ENCODE measurements at regions not wholly inside any gene's neighbourhood (a gene's known extent, or its start where the extent isn't known, plus 50 kb on each side); places are given as distances from the start of the nearest gene placed in this dataset.

DNA sequence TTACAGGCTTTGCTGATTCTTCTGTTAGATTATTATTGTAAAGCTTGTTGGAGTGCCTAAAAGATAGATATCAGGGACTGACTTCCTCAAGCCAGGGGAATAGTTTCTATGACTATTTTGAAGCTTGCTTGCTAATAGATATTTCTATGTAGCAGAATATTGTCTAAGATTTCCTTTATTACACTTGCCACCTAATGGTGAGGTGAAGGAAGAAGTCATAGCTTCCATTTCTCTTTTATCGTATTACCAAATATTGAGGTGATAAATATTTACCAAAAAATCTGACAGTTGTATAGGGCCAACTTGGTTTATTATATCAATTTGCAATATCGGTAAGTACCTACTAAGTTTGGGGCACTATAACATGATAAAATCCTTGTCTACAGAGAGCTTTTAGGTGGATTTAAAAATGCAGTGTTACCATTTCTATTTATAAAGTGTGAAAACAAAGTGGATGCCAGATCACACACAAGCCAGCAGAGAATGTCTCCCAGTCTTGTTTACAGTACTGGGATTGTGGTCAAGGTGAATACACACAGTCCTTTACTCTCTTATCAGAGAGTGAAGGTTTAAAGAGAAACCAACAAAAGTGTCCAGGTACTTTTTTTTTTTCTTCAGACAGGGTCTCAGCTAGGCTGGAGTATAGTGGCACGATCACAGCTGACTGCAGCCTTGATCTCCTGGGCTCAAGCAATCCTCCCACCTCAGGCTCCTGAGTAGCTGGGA lies 137.9 kb downstream of the IGF1 start:
- Mint-ChIP-seq H3K36me3 (ENCODE audit: low read depth, unreplicated experiment) (no peaks in the 10 kb centered on the region), H3K9me3 (ENCODE audit: unreplicated experiment) (peaks cover 2% of the 10 kb centered on the region), H3K4me3 (ENCODE audit: unreplicated experiment) (no peak overlapping the region), H3K4me1 (ENCODE audit: low read depth, unreplicated experiment) (peaks cover 5% of the 10 kb centered on the region), H3K27ac (ENCODE audit: unreplicated experiment) (no peak overlapping the region), H3K27me3 (ENCODE audit: low read depth, unreplicated experiment) (no peaks in the 10 kb centered on the region)
- Histone ChIP-seq H3K4me3 (ENCODE audit: insufficient read depth, low read depth, low read length) (no peak overlapping the region), H4K20me1 (ENCODE audit: insufficient read depth, low read length) (no peaks in the 10 kb centered on the region), H2AFZ (ENCODE audit: low read depth, low read length) (no peak overlapping the region), H3K4me2 (ENCODE audit: low read length) (no peak overlapping the region), H3K27ac (ENCODE audit: low read depth, low read length) (no peak overlapping the region), H3K79me2 (ENCODE audit: insufficient read depth, low read length) (no peaks in the 10 kb centered on the region), H3K27me3 (ENCODE audit: insufficient read depth, low read length) (no peaks in the 10 kb centered on the region), H3K9ac (ENCODE audit: low read length) (no peak overlapping the region), H3K4me1 (ENCODE audit: insufficient read depth, low read length) (no peaks in the 10 kb centered on the region), H3K9me3 (ENCODE audit: insufficient read depth, low read depth, low read length) (no peaks in the 10 kb centered on the region), H3K36me3 (ENCODE audit: insufficient read depth, low read length) (no peaks in the 10 kb centered on the region)
- DNase-seq (ENCODE audit: low read depth) (no peak), FAIRE-seq (no peak)
- TF ChIP-seq EZH2 (IDR thresholded peaks at IDR 0.05; ENCODE audit: insufficient read depth, low read length) = no peak
- TF ChIP-seq, protein P1, sequence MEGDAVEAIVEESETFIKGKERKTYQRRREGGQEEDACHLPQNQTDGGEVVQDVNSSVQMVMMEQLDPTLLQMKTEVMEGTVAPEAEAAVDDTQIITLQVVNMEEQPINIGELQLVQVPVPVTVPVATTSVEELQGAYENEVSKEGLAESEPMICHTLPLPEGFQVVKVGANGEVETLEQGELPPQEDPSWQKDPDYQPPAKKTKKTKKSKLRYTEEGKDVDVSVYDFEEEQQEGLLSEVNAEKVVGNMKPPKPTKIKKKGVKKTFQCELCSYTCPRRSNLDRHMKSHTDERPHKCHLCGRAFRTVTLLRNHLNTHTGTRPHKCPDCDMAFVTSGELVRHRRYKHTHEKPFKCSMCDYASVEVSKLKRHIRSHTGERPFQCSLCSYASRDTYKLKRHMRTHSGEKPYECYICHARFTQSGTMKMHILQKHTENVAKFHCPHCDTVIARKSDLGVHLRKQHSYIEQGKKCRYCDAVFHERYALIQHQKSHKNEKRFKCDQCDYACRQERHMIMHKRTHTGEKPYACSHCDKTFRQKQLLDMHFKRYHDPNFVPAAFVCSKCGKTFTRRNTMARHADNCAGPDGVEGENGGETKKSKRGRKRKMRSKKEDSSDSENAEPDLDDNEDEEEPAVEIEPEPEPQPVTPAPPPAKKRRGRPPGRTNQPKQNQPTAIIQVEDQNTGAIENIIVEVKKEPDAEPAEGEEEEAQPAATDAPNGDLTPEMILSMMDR (IDR thresholded peaks at IDR 0.05; ENCODE audit: insufficient read depth, low read depth, low read length) = no peak

DNA sequence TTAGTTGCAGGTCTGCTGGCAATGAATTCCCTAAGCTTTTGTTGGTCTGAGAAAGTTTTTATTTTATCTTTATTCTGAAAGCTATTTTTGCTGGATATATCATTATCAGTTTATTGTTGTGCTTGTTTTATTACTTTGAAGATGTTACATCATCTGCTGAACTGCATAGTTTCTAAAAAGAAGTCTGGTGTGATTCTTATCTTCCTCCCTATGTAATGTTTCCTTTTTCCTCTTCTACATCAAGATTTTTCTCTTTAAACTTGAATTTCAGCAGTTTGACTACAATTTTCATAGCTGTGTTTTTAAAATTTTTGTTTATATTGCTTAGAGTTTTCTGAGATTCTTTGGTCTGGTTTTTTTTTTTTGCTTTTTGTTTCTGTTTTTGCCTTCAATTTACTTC lies 137.1 kb upstream of the PMCH start:
- Mint-ChIP-seq H3K36me3 (ENCODE audit: low read depth, unreplicated experiment) (no peaks in the 10 kb centered on the region), H3K27ac (ENCODE audit: unreplicated experiment) (no peak overlapping the region), H3K4me1 (ENCODE audit: low read depth, unreplicated experiment) (no peaks in the 10 kb centered on the region), H3K9me3 (ENCODE audit: unreplicated experiment) (peaks cover 2% of the 10 kb centered on the region), H3K4me3 (ENCODE audit: unreplicated experiment) (no peak overlapping the region), H3K27me3 (ENCODE audit: low read depth, unreplicated experiment) (no peaks in the 10 kb centered on the region)
- Histone ChIP-seq H3K9me3 (ENCODE audit: insufficient read depth, low read depth, low read length) (no peaks in the 10 kb centered on the region), H3K27me3 (ENCODE audit: insufficient read depth, low read length) (no peaks in the 10 kb centered on the region), H2AFZ (ENCODE audit: low read depth, low read length) (no peak overlapping the region), H3K4me2 (ENCODE audit: low read length) (no peak overlapping the region), H3K4me1 (ENCODE audit: insufficient read depth, low read length) (no peaks in the 10 kb centered on the region), H3K36me3 (ENCODE audit: insufficient read depth, low read length) (no peaks in the 10 kb centered on the region), H3K4me3 (ENCODE audit: insufficient read depth, low read depth, low read length) (no peak overlapping the region), H3K79me2 (ENCODE audit: insufficient read depth, low read length) (no peaks in the 10 kb centered on the region), H4K20me1 (ENCODE audit: insufficient read depth, low read length) (no peaks in the 10 kb centered on the region), H3K9ac (ENCODE audit: low read length) (no peak overlapping the region), H3K27ac (ENCODE audit: low read depth, low read length) (no peak overlapping the region)
- FAIRE-seq (no peak), DNase-seq (ENCODE audit: low read depth) (no peak)
- TF ChIP-seq EZH2 (IDR thresholded peaks at IDR 0.05; ENCODE audit: insufficient read depth, low read length) = no peak
- TF ChIP-seq, protein P1 (IDR thresholded peaks at IDR 0.05; ENCODE audit: insufficient read depth, low read depth, low read length) = no peak

DNA sequence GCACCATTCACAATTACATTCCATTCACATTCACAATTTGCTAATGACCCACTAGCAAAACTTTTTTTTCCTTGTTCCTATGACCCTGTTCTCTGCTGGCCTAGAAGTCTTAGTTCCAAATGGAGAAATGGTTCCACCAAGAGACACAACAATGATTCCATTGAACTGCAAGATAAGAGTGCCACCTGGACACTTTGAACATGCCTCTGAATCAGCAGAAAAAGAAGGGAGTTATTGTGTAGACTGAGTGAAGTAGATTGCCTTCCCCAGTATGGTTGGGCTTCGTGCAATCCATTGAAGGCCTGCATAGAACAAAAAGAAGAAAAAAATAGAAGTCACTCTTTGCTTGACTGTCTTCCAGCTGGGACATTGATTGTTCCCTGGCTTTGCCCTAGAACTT lies 133.8 kb upstream of the PMCH start:
- FAIRE-seq = no peak
- no peak overlapping the region for H2AFZ ChIP-seq (ENCODE audit: low read depth, low read length)
- no peak overlapping the region for H3K27ac ChIP-seq (ENCODE audit: low read depth, low read length)
- TF ChIP-seq EZH2 (IDR thresholded peaks at IDR 0.05; ENCODE audit: insufficient read depth, low read length) = no peak
- TF ChIP-seq, protein P1 (IDR thresholded peaks at IDR 0.05; ENCODE audit: insufficient read depth, low read depth, low read length) = no peak
- H3K9me3 ChIP-seq (ENCODE audit: insufficient read depth, low read depth, low read length) = no peaks in the 10 kb centered on the region
- no peak for DNase-seq (ENCODE audit: low read depth)
- no peaks in the 10 kb centered on the region for H3K36me3 ChIP-seq (ENCODE audit: insufficient read depth, low read length)
- no peak overlapping the region for H3K9ac ChIP-seq (ENCODE audit: low read length)
- peaks cover 2% of the 10 kb centered on the region for H3K9me3 Mint-ChIP-seq (ENCODE audit: unreplicated experiment)
- H3K4me1 Mint-ChIP-seq (ENCODE audit: low read depth, unreplicated experiment) = no peaks in the 10 kb centered on the region
- H3K4me2 ChIP-seq (ENCODE audit: low read length) = no peak overlapping the region
- H3K36me3 Mint-ChIP-seq (ENCODE audit: low read depth, unreplicated experiment) = no peaks in the 10 kb centered on the region
- no peaks in the 10 kb centered on the region for H3K27me3 ChIP-seq (ENCODE audit: insufficient read depth, low read length)
- H3K27ac Mint-ChIP-seq (ENCODE audit: unreplicated experiment) = no peak overlapping the region
- H3K27me3 Mint-ChIP-seq (ENCODE audit: low read depth, unreplicated experiment) = no peaks in the 10 kb centered on the region
- no peak overlapping the region for H3K4me3 Mint-ChIP-seq (ENCODE audit: unreplicated experiment)
- no peaks in the 10 kb centered on the region for H3K4me1 ChIP-seq (ENCODE audit: insufficient read depth, low read length)
- H3K4me3 ChIP-seq (ENCODE audit: insufficient read depth, low read depth, low read length) = no peak overlapping the region
- no peaks in the 10 kb centered on the region for H3K79me2 ChIP-seq (ENCODE audit: insufficient read depth, low read length)
- no peaks in the 10 kb centered on the region for H4K20me1 ChIP-seq (ENCODE audit: insufficient read depth, low read length)

All from astrocyte (in vitro differentiated cells and primary cell).